ENCODE measurements at regions not wholly inside any gene's neighbourhood (a gene's known extent, or its start where the extent isn't known, plus 50 kb on each side); places are given as distances from the start of the nearest gene placed in this dataset.

DNA sequence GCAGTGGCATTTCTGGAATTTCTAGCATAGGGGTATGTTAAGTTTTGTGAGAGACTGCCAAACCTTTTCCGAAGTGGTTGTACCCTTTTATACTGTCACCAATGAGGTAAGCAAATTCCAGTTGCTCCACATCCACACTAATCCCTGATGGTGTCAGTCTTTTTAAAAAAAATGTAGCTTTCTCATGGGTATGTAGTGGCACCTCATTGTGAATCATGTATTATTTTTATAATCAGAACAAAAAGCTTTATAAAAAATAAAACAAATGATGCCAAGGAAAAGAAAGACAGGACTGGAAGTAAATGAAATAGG is 93.4 kb upstream of the CLINT1 start:
- Histone ChIP-seq H3K9me3 (no peaks in the 10 kb centered on the region), H3K4me3 (no peak overlapping the region), H3K27ac (no peak overlapping the region), H3K36me3 (no peaks in the 10 kb centered on the region), H3K4me1 (peaks cover 0 to 11% (median 4%) of the 10 kb centered on the region in 9 donors), H3K27me3 (peaks cover 0 to 4% (median 0%) of the 10 kb centered on the region in 7 donors)
- 94% methylated on average over 1 of the region's 1 CpG for WGBS, 2 donors
- ATAC-seq (no peak), DNase-seq (no peak)
- intact Hi-C loops (cut with DNase I): no loop called here
- TF ChIP-seq, protein P1, sequence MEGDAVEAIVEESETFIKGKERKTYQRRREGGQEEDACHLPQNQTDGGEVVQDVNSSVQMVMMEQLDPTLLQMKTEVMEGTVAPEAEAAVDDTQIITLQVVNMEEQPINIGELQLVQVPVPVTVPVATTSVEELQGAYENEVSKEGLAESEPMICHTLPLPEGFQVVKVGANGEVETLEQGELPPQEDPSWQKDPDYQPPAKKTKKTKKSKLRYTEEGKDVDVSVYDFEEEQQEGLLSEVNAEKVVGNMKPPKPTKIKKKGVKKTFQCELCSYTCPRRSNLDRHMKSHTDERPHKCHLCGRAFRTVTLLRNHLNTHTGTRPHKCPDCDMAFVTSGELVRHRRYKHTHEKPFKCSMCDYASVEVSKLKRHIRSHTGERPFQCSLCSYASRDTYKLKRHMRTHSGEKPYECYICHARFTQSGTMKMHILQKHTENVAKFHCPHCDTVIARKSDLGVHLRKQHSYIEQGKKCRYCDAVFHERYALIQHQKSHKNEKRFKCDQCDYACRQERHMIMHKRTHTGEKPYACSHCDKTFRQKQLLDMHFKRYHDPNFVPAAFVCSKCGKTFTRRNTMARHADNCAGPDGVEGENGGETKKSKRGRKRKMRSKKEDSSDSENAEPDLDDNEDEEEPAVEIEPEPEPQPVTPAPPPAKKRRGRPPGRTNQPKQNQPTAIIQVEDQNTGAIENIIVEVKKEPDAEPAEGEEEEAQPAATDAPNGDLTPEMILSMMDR (IDR thresholded peaks at IDR 0.05): no peak

GRCh38 chr5:157951673-157952373 is 92.9 kb upstream of the CLINT1 start:
- TF ChIP-seq, protein P1 (IDR thresholded peaks at IDR 0.05): no peak
- ATAC-seq (no peak), DNase-seq (no peak)
- H3K9me3 ChIP-seq: no peaks in the 10 kb centered on the region
- intact Hi-C loops (cut with DNase I): no loop called here
- WGBS, 2 donors: 71 to 73% methylated on average over 4 of the region's 4 CpGs
- H3K4me3 ChIP-seq: no peak overlapping the region
- peaks cover 0 to 4% (median 0%) of the 10 kb centered on the region in 7 donors for H3K27me3 ChIP-seq
- no peak overlapping the region for H3K27ac ChIP-seq
- no peaks in the 10 kb centered on the region for H3K36me3 ChIP-seq
- H3K4me1 ChIP-seq: peaks cover 0 to 11% (median 4%) of the 10 kb centered on the region in 9 donors

GRCh38 chr5:157949520-157949919 is 90.6 kb upstream of the CLINT1 start:
- no peaks in the 10 kb centered on the region for H3K9me3 ChIP-seq
- 96 to 100% methylated on average over 1 of the region's 1 CpG for WGBS, 2 donors
- ATAC-seq: no peak

DNA sequence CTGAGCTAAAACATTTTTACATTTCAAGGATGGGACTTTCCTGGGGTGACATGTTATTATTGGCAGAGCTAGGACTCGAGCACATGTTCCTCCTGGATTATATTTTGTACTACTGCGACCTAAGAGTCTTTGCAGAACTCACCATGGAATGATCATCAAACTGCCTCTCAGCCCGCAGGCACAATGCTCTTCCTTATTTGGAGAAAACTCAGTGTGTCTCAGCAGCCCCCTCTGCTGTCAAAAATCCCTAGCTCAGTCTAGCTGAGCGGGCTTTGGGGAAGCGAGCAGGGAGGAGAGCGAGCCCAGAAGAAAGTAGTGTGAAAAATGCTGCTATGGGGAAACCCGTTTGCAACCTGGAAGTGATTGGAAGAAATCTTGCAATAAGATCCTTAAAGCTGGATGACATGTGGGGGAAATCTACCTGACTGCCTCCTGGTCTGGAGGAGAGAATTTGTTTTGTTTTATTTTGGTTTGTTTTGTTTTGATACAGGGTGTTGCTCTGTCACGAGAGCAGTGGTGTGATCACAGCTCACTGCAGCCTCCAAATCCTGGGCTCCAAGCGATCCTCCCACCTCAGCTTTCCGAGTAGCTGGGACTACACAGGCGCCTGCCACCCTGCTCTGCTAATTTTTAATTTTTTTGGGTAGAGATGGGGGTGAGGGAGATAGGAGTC is 89.9 kb upstream of the CLINT1 start:
- 10 to 12% methylated on average over 11 of the region's 11 CpGs for WGBS, 2 donors
- intact Hi-C loops (cut with DNase I): loop anchor here in 9 of 10 donors (1.0 to 10.0 kb wide), 11 partner anchors 90 to 134 kb away; partner anchors contain the start of gene CLINT1 (in 5 of the 9)
- Histone ChIP-seq H3K27me3 (no peaks in the 10 kb centered on the region), H3K4me3 (peak overlapping the region in 3 of 10 donors; percentile 3 to 13 (median 4)), H3K4me1 (peaks cover 0 to 11% (median 4%) of the 10 kb centered on the region in 9 donors), H3K9me3 (no peaks in the 10 kb centered on the region), H3K36me3 (no peaks in the 10 kb centered on the region), H3K27ac (peak overlapping the region in 4 of 10 donors; percentile 12 to 41 (median 24))
- TF ChIP-seq, protein P1 (IDR thresholded peaks at IDR 0.05): peak; percentile 71 to 96 (median 90)
- DNase-seq (peak; percentile 70 to 93), ATAC-seq (peak; percentile 91 to 99 (median 99))

More at GRCh38 chr5:157949520-157949919, 90.6 kb upstream of the CLINT1 start:
- TF ChIP-seq, protein P1 (IDR thresholded peaks at IDR 0.05): no peak
- Histone ChIP-seq H3K27me3 (no peaks in the 10 kb centered on the region), H3K4me1 (peaks cover 0 to 11% (median 4%) of the 10 kb centered on the region in 9 donors), H3K27ac (peak overlapping the region in 1 of 10 donors; percentile 12), H3K4me3 (no peak overlapping the region), H3K36me3 (no peaks in the 10 kb centered on the region)
- no peak for DNase-seq
- intact Hi-C loops (cut with DNase I): loop anchor here in 9 of 10 donors (2.0 to 10.0 kb wide), 10 partner anchors 91 to 135 kb away; partner anchors contain the start of gene CLINT1 (in 5 of the 9)
